H1 (cell line): ENCODE measurements at regions not wholly inside any gene's neighbourhood (a gene's known extent, or its start where the extent isn't known, plus 50 kb on each side); places are given as distances from the start of the nearest gene placed in this dataset.

ENCODE experiments used
- BRCA1 ChIP-seq: IDR thresholded peaks from 2 replicates; pipeline ENCODE4 v1.6.1; 2012; ENCODE audit warnings: low read depth, low read length, improper control_type of control experiment
- GTF2F1 ChIP-seq: IDR thresholded peaks from 2 replicates; pipeline ENCODE4 v1.6.1; 2012; ENCODE audit warnings: low read depth, low read length, improper control_type of control experiment, borderline replicate concordance
- SIRT6 ChIP-seq: IDR thresholded peaks from one replicate; pipeline ENCODE4 v1.7.1; 2012; ENCODE audit warnings: low read length, inconsistent platforms
- SP2 ChIP-seq: IDR thresholded peaks from 2 replicates; pipeline ENCODE4 v1.6.1; 2012; ENCODE audit warnings: mild to moderate bottlenecking, low read length, inconsistent platforms
- SUZ12 ChIP-seq: fragments of 200-600 bp; sonication (generic); IDR thresholded peaks from 2 replicates; pipeline ENCODE4 v1.6.1; 2012; ENCODE audit warnings: mild to moderate bottlenecking, inconsistent platforms, low read length, moderate library complexity, mixed read lengths
- TAF1 ChIP-seq: IDR thresholded peaks from 2 replicates; pipeline ENCODE4 v1.6.1; 2011; ENCODE audit warnings: mild to moderate bottlenecking, low read depth, low read length
- TF ChIP-seq, protein P1 (sequence below): fragments of 300-600 bp; sonication (generic); IDR thresholded peaks from 2 replicates; pipeline ENCODE4 v1.7.1; 2012; ENCODE audit warnings: low read length, moderate library complexity, mild to moderate bottlenecking, inconsistent platforms; ENCODE audit not compliant: insufficient replicate concordance
- TF ChIP-seq, protein P2 (sequence below): IDR thresholded peaks from 2 replicates; pipeline ENCODE4 v1.6.1; 2011; ENCODE audit warnings: low read depth, mild to moderate bottlenecking, low read length; ENCODE audit not compliant: insufficient read depth
- TF ChIP-seq, protein P3 (sequence below), 3 experiments: IDR thresholded peaks; 1 replicate in 2 of 3; 2 replicates in 1 of 3; pipeline versions ENCODE4 v1.5.1 to v1.6.1; 2011; ENCODE audit warnings: low read length in 3 of 3, mild to moderate bottlenecking in 3 of 3, inconsistent platforms in 2 of 3, low read depth in 1 of 3, moderate library complexity in 1 of 3; ENCODE audit not compliant: insufficient read depth in 1 of 3; ENCODE audit errors: control extremely low read depth in 1 of 3

DNA sequence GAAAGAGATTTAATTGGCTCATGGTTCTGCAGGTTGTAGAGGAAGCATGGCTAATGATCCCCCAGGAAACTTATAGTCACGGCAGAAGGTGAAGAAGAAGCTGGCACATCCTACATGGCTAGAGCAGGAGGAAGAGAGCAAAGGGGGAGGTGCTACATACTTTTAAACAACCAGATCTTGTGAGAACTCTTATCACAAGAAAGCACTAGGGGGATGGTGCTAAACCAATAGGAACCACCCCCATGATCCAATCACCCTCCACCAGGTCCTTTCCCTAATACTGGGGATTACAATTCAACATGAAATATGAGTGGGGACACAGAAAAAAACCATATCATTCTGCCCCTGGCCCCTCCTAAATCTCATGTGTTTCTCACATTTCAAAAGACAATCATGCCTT, 147.2 kb upstream of the EPB41L4A start (continued):
- TF ChIP-seq, protein P1, sequence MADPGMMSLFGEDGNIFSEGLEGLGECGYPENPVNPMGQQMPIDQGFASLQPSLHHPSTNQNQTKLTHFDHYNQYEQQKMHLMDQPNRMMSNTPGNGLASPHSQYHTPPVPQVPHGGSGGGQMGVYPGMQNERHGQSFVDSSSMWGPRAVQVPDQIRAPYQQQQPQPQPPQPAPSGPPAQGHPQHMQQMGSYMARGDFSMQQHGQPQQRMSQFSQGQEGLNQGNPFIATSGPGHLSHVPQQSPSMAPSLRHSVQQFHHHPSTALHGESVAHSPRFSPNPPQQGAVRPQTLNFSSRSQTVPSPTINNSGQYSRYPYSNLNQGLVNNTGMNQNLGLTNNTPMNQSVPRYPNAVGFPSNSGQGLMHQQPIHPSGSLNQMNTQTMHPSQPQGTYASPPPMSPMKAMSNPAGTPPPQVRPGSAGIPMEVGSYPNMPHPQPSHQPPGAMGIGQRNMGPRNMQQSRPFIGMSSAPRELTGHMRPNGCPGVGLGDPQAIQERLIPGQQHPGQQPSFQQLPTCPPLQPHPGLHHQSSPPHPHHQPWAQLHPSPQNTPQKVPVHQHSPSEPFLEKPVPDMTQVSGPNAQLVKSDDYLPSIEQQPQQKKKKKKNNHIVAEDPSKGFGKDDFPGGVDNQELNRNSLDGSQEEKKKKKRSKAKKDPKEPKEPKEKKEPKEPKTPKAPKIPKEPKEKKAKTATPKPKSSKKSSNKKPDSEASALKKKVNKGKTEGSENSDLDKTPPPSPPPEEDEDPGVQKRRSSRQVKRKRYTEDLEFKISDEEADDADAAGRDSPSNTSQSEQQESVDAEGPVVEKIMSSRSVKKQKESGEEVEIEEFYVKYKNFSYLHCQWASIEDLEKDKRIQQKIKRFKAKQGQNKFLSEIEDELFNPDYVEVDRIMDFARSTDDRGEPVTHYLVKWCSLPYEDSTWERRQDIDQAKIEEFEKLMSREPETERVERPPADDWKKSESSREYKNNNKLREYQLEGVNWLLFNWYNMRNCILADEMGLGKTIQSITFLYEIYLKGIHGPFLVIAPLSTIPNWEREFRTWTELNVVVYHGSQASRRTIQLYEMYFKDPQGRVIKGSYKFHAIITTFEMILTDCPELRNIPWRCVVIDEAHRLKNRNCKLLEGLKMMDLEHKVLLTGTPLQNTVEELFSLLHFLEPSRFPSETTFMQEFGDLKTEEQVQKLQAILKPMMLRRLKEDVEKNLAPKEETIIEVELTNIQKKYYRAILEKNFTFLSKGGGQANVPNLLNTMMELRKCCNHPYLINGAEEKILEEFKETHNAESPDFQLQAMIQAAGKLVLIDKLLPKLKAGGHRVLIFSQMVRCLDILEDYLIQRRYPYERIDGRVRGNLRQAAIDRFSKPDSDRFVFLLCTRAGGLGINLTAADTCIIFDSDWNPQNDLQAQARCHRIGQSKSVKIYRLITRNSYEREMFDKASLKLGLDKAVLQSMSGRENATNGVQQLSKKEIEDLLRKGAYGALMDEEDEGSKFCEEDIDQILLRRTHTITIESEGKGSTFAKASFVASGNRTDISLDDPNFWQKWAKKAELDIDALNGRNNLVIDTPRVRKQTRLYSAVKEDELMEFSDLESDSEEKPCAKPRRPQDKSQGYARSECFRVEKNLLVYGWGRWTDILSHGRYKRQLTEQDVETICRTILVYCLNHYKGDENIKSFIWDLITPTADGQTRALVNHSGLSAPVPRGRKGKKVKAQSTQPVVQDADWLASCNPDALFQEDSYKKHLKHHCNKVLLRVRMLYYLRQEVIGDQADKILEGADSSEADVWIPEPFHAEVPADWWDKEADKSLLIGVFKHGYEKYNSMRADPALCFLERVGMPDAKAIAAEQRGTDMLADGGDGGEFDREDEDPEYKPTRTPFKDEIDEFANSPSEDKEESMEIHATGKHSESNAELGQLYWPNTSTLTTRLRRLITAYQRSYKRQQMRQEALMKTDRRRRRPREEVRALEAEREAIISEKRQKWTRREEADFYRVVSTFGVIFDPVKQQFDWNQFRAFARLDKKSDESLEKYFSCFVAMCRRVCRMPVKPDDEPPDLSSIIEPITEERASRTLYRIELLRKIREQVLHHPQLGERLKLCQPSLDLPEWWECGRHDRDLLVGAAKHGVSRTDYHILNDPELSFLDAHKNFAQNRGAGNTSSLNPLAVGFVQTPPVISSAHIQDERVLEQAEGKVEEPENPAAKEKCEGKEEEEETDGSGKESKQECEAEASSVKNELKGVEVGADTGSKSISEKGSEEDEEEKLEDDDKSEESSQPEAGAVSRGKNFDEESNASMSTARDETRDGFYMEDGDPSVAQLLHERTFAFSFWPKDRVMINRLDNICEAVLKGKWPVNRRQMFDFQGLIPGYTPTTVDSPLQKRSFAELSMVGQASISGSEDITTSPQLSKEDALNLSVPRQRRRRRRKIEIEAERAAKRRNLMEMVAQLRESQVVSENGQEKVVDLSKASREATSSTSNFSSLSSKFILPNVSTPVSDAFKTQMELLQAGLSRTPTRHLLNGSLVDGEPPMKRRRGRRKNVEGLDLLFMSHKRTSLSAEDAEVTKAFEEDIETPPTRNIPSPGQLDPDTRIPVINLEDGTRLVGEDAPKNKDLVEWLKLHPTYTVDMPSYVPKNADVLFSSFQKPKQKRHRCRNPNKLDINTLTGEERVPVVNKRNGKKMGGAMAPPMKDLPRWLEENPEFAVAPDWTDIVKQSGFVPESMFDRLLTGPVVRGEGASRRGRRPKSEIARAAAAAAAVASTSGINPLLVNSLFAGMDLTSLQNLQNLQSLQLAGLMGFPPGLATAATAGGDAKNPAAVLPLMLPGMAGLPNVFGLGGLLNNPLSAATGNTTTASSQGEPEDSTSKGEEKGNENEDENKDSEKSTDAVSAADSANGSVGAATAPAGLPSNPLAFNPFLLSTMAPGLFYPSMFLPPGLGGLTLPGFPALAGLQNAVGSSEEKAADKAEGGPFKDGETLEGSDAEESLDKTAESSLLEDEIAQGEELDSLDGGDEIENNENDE: no peak
- no peak for TF ChIP-seq TAF1
- TF ChIP-seq, protein P2, sequence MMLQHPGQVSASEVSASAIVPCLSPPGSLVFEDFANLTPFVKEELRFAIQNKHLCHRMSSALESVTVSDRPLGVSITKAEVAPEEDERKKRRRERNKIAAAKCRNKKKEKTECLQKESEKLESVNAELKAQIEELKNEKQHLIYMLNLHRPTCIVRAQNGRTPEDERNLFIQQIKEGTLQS: no peak
- TF ChIP-seq SP2: no peak
- TF ChIP-seq BRCA1: no peak
- TF ChIP-seq GTF2F1: no peak
- TF ChIP-seq SIRT6: no peak
- TF ChIP-seq, protein P3, sequence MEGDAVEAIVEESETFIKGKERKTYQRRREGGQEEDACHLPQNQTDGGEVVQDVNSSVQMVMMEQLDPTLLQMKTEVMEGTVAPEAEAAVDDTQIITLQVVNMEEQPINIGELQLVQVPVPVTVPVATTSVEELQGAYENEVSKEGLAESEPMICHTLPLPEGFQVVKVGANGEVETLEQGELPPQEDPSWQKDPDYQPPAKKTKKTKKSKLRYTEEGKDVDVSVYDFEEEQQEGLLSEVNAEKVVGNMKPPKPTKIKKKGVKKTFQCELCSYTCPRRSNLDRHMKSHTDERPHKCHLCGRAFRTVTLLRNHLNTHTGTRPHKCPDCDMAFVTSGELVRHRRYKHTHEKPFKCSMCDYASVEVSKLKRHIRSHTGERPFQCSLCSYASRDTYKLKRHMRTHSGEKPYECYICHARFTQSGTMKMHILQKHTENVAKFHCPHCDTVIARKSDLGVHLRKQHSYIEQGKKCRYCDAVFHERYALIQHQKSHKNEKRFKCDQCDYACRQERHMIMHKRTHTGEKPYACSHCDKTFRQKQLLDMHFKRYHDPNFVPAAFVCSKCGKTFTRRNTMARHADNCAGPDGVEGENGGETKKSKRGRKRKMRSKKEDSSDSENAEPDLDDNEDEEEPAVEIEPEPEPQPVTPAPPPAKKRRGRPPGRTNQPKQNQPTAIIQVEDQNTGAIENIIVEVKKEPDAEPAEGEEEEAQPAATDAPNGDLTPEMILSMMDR (IDR thresholded peaks at IDR 0.05; ENCODE audit: control extremely low read depth in 1 of 3, insufficient read depth in 1 of 3, low read depth in 1 of 3, low read length in 3 of 3): no peak
- TF ChIP-seq SUZ12: no peak
